MM.1S (cell line): ENCODE measurements at regions not wholly inside any gene's neighbourhood (a gene's known extent, or its start where the extent isn't known, plus 50 kb on each side); places are given as distances from the start of the nearest gene placed in this dataset.

ENCODE experiments used
- EZH2 ChIP-seq: fragments of 300-600 bp; sonication (generic); optimal IDR thresholded peaks from 2 replicates; pipeline ENCODE3; 2017; ENCODE audit warnings: low read depth, mild to moderate bottlenecking, antibody characterized with exemption, low read length, mixed read lengths
- EZH2phosphoT487 ChIP-seq: fragments of 300-600 bp; sonication (generic); IDR thresholded peaks from 2 replicates; pipeline ENCODE4 v1.6.1; 2018; ENCODE audit warnings: antibody characterized with exemption, low read length
- TF ChIP-seq, protein P1 (sequence below): fragments of 300-600 bp; sonication (generic); IDR thresholded peaks from 2 replicates; pipeline ENCODE4 v1.5.1; 2016; ENCODE audit warnings: antibody characterized with exemption, low read length, mixed read lengths

DNA sequence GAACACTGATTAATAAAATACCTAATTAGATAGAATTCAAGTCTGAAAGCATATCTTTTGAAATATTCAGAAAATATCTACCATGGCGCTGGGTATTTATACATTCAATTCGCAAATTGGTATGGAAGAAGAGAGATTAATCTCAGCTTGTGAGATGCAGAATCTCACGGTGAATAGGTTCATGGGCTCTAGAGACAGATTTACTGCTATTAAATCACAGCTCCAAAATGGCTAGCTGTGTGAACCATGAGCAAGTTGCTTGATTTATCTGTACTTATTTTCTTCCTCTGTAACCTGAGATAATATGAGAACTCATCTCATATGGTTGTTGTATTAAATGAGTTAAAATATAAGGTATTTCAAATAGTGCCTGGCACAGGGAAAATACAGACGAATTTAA lies 556.7 kb downstream of the FBXO15 start:
- TF ChIP-seq, protein P1, sequence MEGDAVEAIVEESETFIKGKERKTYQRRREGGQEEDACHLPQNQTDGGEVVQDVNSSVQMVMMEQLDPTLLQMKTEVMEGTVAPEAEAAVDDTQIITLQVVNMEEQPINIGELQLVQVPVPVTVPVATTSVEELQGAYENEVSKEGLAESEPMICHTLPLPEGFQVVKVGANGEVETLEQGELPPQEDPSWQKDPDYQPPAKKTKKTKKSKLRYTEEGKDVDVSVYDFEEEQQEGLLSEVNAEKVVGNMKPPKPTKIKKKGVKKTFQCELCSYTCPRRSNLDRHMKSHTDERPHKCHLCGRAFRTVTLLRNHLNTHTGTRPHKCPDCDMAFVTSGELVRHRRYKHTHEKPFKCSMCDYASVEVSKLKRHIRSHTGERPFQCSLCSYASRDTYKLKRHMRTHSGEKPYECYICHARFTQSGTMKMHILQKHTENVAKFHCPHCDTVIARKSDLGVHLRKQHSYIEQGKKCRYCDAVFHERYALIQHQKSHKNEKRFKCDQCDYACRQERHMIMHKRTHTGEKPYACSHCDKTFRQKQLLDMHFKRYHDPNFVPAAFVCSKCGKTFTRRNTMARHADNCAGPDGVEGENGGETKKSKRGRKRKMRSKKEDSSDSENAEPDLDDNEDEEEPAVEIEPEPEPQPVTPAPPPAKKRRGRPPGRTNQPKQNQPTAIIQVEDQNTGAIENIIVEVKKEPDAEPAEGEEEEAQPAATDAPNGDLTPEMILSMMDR, result no peak
- no peak for TF ChIP-seq EZH2
- no peak for TF ChIP-seq EZH2phosphoT487
